CD1c-positive myeloid dendritic cell (primary cell): ENCODE measurements at regions not wholly inside any gene's neighbourhood (a gene's known extent, or its start where the extent isn't known, plus 50 kb on each side); places are given as distances from the start of the nearest gene placed in this dataset.

Source experiments
- DNase-seq: peaks from one replicate; pipeline ENCODE4 v3.0.0-alpha.2; 2016; ENCODE audit errors: extremely low spot score

GRCh38 chr3:106700981-106701380 lies 676.3 kb upstream of the CCDC54 start:
- no peak for DNase-seq

- no peak for DNase-seq
Observed at GRCh38 chr3:106703524-106703923, 673.7 kb upstream of the CCDC54 start.

GRCh38 chr3:106707347-106707746 lies 669.9 kb upstream of the CCDC54 start:
- DNase-seq = no peak

GRCh38 chr3:106710596-106710995 lies 666.6 kb upstream of the CCDC54 start:
- DNase-seq = no peak

GRCh38 chr3:106711650-106712049 lies 665.6 kb upstream of the CCDC54 start:
- DNase-seq = no peak

- no peak for DNase-seq
Observed at GRCh38 chr3:106714400-106714799, 662.8 kb upstream of the CCDC54 start.

- DNase-seq = no peak
Observed at GRCh38 chr3:106715286-106715685, 662.0 kb upstream of the CCDC54 start.

- DNase-seq = no peak
Observed at GRCh38 chr3:106717178-106717780, 660.0 kb upstream of the CCDC54 start.

GRCh38 chr3:106719077-106719476 lies 658.2 kb upstream of the CCDC54 start:
- no peak for DNase-seq

GRCh38 chr3:106719583-106719982 lies 657.7 kb upstream of the CCDC54 start:
- DNase-seq = no peak

- DNase-seq = no peak
Observed at GRCh38 chr3:106720510-106720909, 656.7 kb upstream of the CCDC54 start.

GRCh38 chr3:106725566-106725965 lies 651.7 kb upstream of the CCDC54 start:
- DNase-seq = no peak

- DNase-seq = no peak
Observed at GRCh38 chr3:106728315-106729098, 648.7 kb upstream of the CCDC54 start.

- DNase-seq = no peak
Observed at GRCh38 chr3:106729481-106729880, 647.8 kb upstream of the CCDC54 start.

- DNase-seq = no peak
Observed at GRCh38 chr3:106731230-106731629, 646.0 kb upstream of the CCDC54 start.

- no peak for DNase-seq
Observed at GRCh38 chr3:106734712-106735111, 642.5 kb upstream of the CCDC54 start.

GRCh38 chr3:106737265-106737664 lies 640.0 kb upstream of the CCDC54 start:
- no peak for DNase-seq

GRCh38 chr3:106740116-106740515 lies 637.1 kb upstream of the CCDC54 start:
- no peak for DNase-seq

GRCh38 chr3:106745344-106746168 lies 631.7 kb upstream of the CCDC54 start:
- no peak for DNase-seq

- no peak for DNase-seq
Observed at GRCh38 chr3:106746286-106746685, 631.0 kb upstream of the CCDC54 start.

- no peak for DNase-seq
Observed at GRCh38 chr3:106748472-106749262, 628.6 kb upstream of the CCDC54 start.

GRCh38 chr3:106750092-106750491 lies 627.1 kb upstream of the CCDC54 start:
- DNase-seq = no peak
